BE2C (cell line): ENCODE measurements at regions not wholly inside any gene's neighbourhood (a gene's known extent, or its start where the extent isn't known, plus 50 kb on each side); places are given as distances from the start of the nearest gene placed in this dataset.
A peak's percentile ranks its signal among the peaks of the same experiment; 100 is the strongest.
"Not testable (repeated sequence)": the region's sequence is repeated elsewhere in the genome, so short reads cannot be mapped to it uniquely, and the experiment has no call there.

Experiments used
- DNase-seq: peaks from one replicate; pipeline ENCODE4 v3.0.0-alpha.2; 2020
- H3K27me3 ChIP-seq: fragments of 250-450 bp; sonication (Bioruptor Pico); 2 replicates; pipeline ENCODE4 v1.5.1; 2020; ENCODE audit warnings: mild to moderate bottlenecking
- H3K36me3 ChIP-seq: fragments of 250-450 bp; sonication (Bioruptor Pico); 2 replicates; pipeline ENCODE4 v1.5.1; 2020; ENCODE audit warnings: mild to moderate bottlenecking
- H3K4me1 ChIP-seq: fragments of 250-450 bp; sonication (Bioruptor Pico); 2 replicates; pipeline ENCODE4 v1.5.1; 2020
- H3K4me3 ChIP-seq: 2 replicates; pipeline ENCODE4 v1.5.1; 2011; ENCODE audit warnings: low read depth, low read length
- H3K9me3 ChIP-seq: fragments of 250-450 bp; sonication (Bioruptor Pico); 2 replicates; pipeline ENCODE4 v1.5.1; 2020
- CTCF ChIP-seq: IDR thresholded peaks from 2 replicates; pipeline ENCODE4 v1.5.1; 2012; ENCODE audit warnings: mild to moderate bottlenecking, low read depth, low read length

GRCh38 chr6:78231002-78231401 lies 578.2 kb downstream of the MEI4 start:
- Histone ChIP-seq H3K36me3 (no peaks in the 10 kb centered on the region), H3K27me3 (no peaks in the 10 kb centered on the region), H3K9me3 (no peaks in the 10 kb centered on the region), H3K4me1 (no peaks in the 10 kb centered on the region; the same call in 1 of the 2 replicates), H3K4me3 (no peak overlapping the region)
- no peak for TF ChIP-seq CTCF
- DNase-seq = no peak

GRCh38 chr6:78243519-78243918 lies 590.7 kb downstream of the MEI4 start:
- no peaks in the 10 kb centered on the region for H3K27me3 ChIP-seq
- H3K36me3 ChIP-seq = no peaks in the 10 kb centered on the region
- peaks cover 2% of the 10 kb centered on the region; the same call in 1 of the 2 replicates for H3K4me1 ChIP-seq
- no peak for TF ChIP-seq CTCF
- no peaks in the 10 kb centered on the region for H3K9me3 ChIP-seq
- DNase-seq = peak; percentile 58
- H3K4me3 ChIP-seq = no peak overlapping the region

- Histone ChIP-seq H3K27me3 (no peaks in the 10 kb centered on the region), H3K4me3 (no peak overlapping the region), H3K4me1 (no peaks in the 10 kb centered on the region; the same call in 1 of the 2 replicates), H3K36me3 (no peaks in the 10 kb centered on the region), H3K9me3 (no peaks in the 10 kb centered on the region)
- no peak for DNase-seq
- no peak for TF ChIP-seq CTCF
Observed at GRCh38 chr6:78251931-78252330, 599.1 kb downstream of the MEI4 start.

- no peaks in the 10 kb centered on the region for H3K4me1 ChIP-seq
- no peak overlapping the region for H3K4me3 ChIP-seq
- H3K27me3 ChIP-seq = no peaks in the 10 kb centered on the region
- no peak for DNase-seq
- no peaks in the 10 kb centered on the region for H3K36me3 ChIP-seq
- no peak for TF ChIP-seq CTCF
- H3K9me3 ChIP-seq = no peaks in the 10 kb centered on the region
Observed at GRCh38 chr6:78253618-78254017, 600.8 kb downstream of the MEI4 start.

- no peak for TF ChIP-seq CTCF
- H3K4me1 ChIP-seq = no peaks in the 10 kb centered on the region
Observed at GRCh38 chr6:78259935-78260334, 607.1 kb downstream of the MEI4 start.

GRCh38 chr6:78260427-78260826 lies 606.9 kb upstream of the IRAK1BP1 start:
- not testable (repeated sequence) for H3K27me3 ChIP-seq, H3K9me3 ChIP-seq, DNase-seq, H3K36me3 ChIP-seq, H3K4me3 ChIP-seq, H3K4me1 ChIP-seq

More at GRCh38 chr6:78259935-78260334, 607.1 kb downstream of the MEI4 start:
- H3K9me3 ChIP-seq = no peaks in the 10 kb centered on the region
- no peaks in the 10 kb centered on the region for H3K36me3 ChIP-seq
- no peak overlapping the region for H3K4me3 ChIP-seq
- DNase-seq = no peak
- no peaks in the 10 kb centered on the region for H3K27me3 ChIP-seq
